Neural cell (in vitro differentiated cells): ENCODE measurements at regions not wholly inside any gene's neighbourhood (a gene's known extent, or its start where the extent isn't known, plus 50 kb on each side); places are given as distances from the start of the nearest gene placed in this dataset.

Experiments
- H2AFZ ChIP-seq: fragments of 200-600, 300-800 bp; sonication (generic), shearing (Covaris generic); 2 replicates; pipeline ENCODE4 v1.6.0; 2014; ENCODE audit warnings: low read depth, mild to moderate bottlenecking, antibody characterized with exemption, low read length, moderate library complexity
- H3F3A ChIP-seq: fragments of 200-600 bp; shearing (Covaris generic); 2 replicates; pipeline ENCODE4 v1.6.1; 2016; ENCODE audit warnings: mild to moderate bottlenecking, moderate library complexity, mixed read lengths, antibody characterized with exemption, low read length; ENCODE audit not compliant: insufficient read depth, poor library complexity, severe bottlenecking
- H3K27ac ChIP-seq: fragments of 200-600, 300-800 bp; sonication (generic), shearing (Covaris generic); 2 replicates; pipeline ENCODE4 v1.5.1; 2014; ENCODE audit warnings: mild to moderate bottlenecking, low read length, moderate library complexity
- H3K27me3 ChIP-seq: fragments of 300-800, 200-600 bp; sonication (generic), shearing (Covaris generic); 2 replicates; pipeline ENCODE4 v1.6.0; 2014; ENCODE audit warnings: mild to moderate bottlenecking, low read depth, low read length, moderate library complexity; ENCODE audit not compliant: insufficient read depth
- H3K36me3 ChIP-seq: fragments of 300-800, 200-600 bp; sonication (generic), shearing (Covaris generic); 2 replicates; pipeline ENCODE4 v1.5.1; 2014; ENCODE audit warnings: mild to moderate bottlenecking, antibody characterized with exemption, low read length, moderate library complexity; ENCODE audit not compliant: insufficient read depth
- H3K4me2 ChIP-seq: fragments of 300-800, 200-600 bp; sonication (generic), shearing (Covaris generic); 2 replicates; pipeline ENCODE4 v1.6.0; 2014; ENCODE audit warnings: mild to moderate bottlenecking, low read length
- H3K4me3 ChIP-seq: fragments of 300-800, 200-600 bp; sonication (generic), shearing (Covaris generic); 2 replicates; pipeline ENCODE4 v1.5.1; 2014; ENCODE audit warnings: mild to moderate bottlenecking, low read length, moderate library complexity
- H3K79me2 ChIP-seq: fragments of 200-600 bp; shearing (Covaris generic); replicated peaks from 2 replicates; pipeline ENCODE4 v1.6.0; 2014; ENCODE audit warnings: mild to moderate bottlenecking, low read length, moderate library complexity; ENCODE audit not compliant: insufficient read depth
- H3K9ac ChIP-seq: fragments of 300-800, 200-600 bp; sonication (generic), shearing (Covaris generic); 2 replicates; pipeline ENCODE4 v1.6.1; 2016; ENCODE audit warnings: mild to moderate bottlenecking, low read length, mixed read lengths
- H3K9me2 ChIP-seq: fragments of 200-600 bp; shearing (Covaris generic); 2 replicates; pipeline ENCODE4 v1.6.1; 2016; ENCODE audit warnings: mild to moderate bottlenecking, low read length, mixed read lengths; ENCODE audit not compliant: insufficient read depth
- H3K9me3 ChIP-seq: fragments of 200-600, 300-800 bp; sonication (generic), shearing (Covaris generic); 2 replicates; pipeline ENCODE4 v1.6.1; 2016; ENCODE audit warnings: mild to moderate bottlenecking, mixed run types, low read length, moderate library complexity, mixed read lengths
- H4K20me1 ChIP-seq: fragments of 200-600 bp; shearing (Covaris generic); 2 replicates; pipeline ENCODE4 v1.6.1; 2016; ENCODE audit warnings: mild to moderate bottlenecking, mixed run types; ENCODE audit not compliant: insufficient read depth
- CTCF ChIP-seq: fragments of 450-650 bp; IDR thresholded peaks from 2 replicates; pipeline ENCODE4 v1.5.1; 2014; ENCODE audit warnings: antibody characterized with exemption, mild to moderate bottlenecking, moderate library complexity; ENCODE audit not compliant: poor library complexity, severe bottlenecking
- EP300 ChIP-seq: fragments of 450-650 bp; conservative IDR thresholded peaks from 2 replicates; pipeline ENCODE4 v1.6.1; 2014; ENCODE audit warnings: antibody characterized with exemption, mild to moderate bottlenecking, moderate library complexity; ENCODE audit not compliant: poor library complexity, severe bottlenecking
- EZH2 ChIP-seq: fragments of 200-600, 300-800 bp; shearing (Covaris generic), sonication (generic); IDR thresholded peaks from 2 replicates; pipeline ENCODE4 v1.6.1; 2014; ENCODE audit warnings: antibody characterized with exemption, low read length, borderline replicate concordance, mild to moderate bottlenecking; ENCODE audit not compliant: insufficient read depth, poor library complexity, severe bottlenecking
- MXI1 ChIP-seq: fragments of 450-650 bp; conservative IDR thresholded peaks from 2 replicates; pipeline ENCODE4 v1.6.1; 2014; ENCODE audit warnings: antibody characterized with exemption, mild to moderate bottlenecking; ENCODE audit not compliant: poor library complexity, severe bottlenecking
- POLR2AphosphoS5 ChIP-seq: IDR thresholded peaks from 2 replicates; pipeline ENCODE4 v1.6.1; 2012
- RAD21 ChIP-seq: fragments of 450-650 bp; conservative IDR thresholded peaks from 2 replicates; pipeline ENCODE4 v1.6.1; 2014; ENCODE audit warnings: antibody characterized with exemption, mild to moderate bottlenecking, moderate library complexity
- SMC3 ChIP-seq: fragments of 450-650 bp; conservative IDR thresholded peaks from 2 replicates; pipeline ENCODE4 v1.6.1; 2014; ENCODE audit warnings: antibody characterized with exemption, mild to moderate bottlenecking, moderate library complexity; ENCODE audit not compliant: poor library complexity
- TAF1 ChIP-seq: IDR thresholded peaks from 2 replicates; pipeline ENCODE4 v1.6.1; 2012; ENCODE audit warnings: low read depth
- TF ChIP-seq, protein P1 (sequence below): IDR thresholded peaks from 2 replicates; pipeline ENCODE4 v1.6.1; 2012; ENCODE audit warnings: borderline replicate concordance

DNA sequence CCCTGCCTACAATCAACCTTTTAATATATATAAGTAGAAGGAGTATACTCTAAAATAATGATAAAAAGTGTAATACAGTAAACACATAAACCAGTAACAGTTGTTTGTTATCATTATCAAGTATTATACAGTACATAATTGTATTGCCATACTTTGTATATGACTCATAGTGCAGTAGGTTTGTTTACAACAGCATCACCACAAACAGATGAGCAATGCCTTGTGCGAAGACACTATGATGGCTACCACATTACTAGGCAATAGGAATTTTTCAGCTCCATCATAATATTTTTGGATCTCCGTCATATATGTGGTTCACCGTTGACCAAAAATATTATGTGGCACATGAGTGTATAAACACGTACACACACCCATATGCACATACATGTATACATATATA is 69.7 kb upstream of the APC start:
- H3K9ac ChIP-seq: no peak overlapping the region
- no peaks in the 10 kb centered on the region for H3K9me3 ChIP-seq
- no peak overlapping the region for H3K4me2 ChIP-seq
- no peaks in the 10 kb centered on the region for H4K20me1 ChIP-seq
- no peak overlapping the region for H2AFZ ChIP-seq
- TF ChIP-seq POLR2AphosphoS5: no peak
- no peak for TF ChIP-seq RAD21
- no peak for TF ChIP-seq TAF1
- TF ChIP-seq SMC3: no peak
- TF ChIP-seq EZH2: no peak
- no peak for TF ChIP-seq MXI1
- TF ChIP-seq, protein P1, sequence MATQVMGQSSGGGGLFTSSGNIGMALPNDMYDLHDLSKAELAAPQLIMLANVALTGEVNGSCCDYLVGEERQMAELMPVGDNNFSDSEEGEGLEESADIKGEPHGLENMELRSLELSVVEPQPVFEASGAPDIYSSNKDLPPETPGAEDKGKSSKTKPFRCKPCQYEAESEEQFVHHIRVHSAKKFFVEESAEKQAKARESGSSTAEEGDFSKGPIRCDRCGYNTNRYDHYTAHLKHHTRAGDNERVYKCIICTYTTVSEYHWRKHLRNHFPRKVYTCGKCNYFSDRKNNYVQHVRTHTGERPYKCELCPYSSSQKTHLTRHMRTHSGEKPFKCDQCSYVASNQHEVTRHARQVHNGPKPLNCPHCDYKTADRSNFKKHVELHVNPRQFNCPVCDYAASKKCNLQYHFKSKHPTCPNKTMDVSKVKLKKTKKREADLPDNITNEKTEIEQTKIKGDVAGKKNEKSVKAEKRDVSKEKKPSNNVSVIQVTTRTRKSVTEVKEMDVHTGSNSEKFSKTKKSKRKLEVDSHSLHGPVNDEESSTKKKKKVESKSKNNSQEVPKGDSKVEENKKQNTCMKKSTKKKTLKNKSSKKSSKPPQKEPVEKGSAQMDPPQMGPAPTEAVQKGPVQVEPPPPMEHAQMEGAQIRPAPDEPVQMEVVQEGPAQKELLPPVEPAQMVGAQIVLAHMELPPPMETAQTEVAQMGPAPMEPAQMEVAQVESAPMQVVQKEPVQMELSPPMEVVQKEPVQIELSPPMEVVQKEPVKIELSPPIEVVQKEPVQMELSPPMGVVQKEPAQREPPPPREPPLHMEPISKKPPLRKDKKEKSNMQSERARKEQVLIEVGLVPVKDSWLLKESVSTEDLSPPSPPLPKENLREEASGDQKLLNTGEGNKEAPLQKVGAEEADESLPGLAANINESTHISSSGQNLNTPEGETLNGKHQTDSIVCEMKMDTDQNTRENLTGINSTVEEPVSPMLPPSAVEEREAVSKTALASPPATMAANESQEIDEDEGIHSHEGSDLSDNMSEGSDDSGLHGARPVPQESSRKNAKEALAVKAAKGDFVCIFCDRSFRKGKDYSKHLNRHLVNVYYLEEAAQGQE: no peak
- TF ChIP-seq EP300: no peak
- no peak for TF ChIP-seq CTCF
- H3F3A ChIP-seq: peaks cover 2% of the 10 kb centered on the region
- no peaks in the 10 kb centered on the region for H3K79me2 ChIP-seq
- no peak overlapping the region for H3K27ac ChIP-seq
- no peaks in the 10 kb centered on the region for H3K36me3 ChIP-seq
- H3K4me3 ChIP-seq: no peak overlapping the region
- H3K27me3 ChIP-seq: no peaks in the 10 kb centered on the region
- no peaks in the 10 kb centered on the region for H3K9me2 ChIP-seq

- no peaks in the 10 kb centered on the region for H3K27me3 ChIP-seq
- no peaks in the 10 kb centered on the region for H3K9me2 ChIP-seq
- no peak overlapping the region for H3K4me2 ChIP-seq
- no peak for TF ChIP-seq EP300
- no peak for TF ChIP-seq CTCF
- no peak for TF ChIP-seq SMC3
- TF ChIP-seq RAD21: no peak
- peak overlapping the region; percentile 81 for H3K27ac ChIP-seq
- no peak overlapping the region for H3K4me3 ChIP-seq
- H3K9me3 ChIP-seq: no peaks in the 10 kb centered on the region
- H2AFZ ChIP-seq: no peak overlapping the region
- H3K9ac ChIP-seq: no peak overlapping the region
- no peaks in the 10 kb centered on the region for H3K79me2 ChIP-seq
- H3F3A ChIP-seq: peaks cover 2% of the 10 kb centered on the region
- no peaks in the 10 kb centered on the region for H3K36me3 ChIP-seq
- H4K20me1 ChIP-seq: no peaks in the 10 kb centered on the region
These were observed 68.8 kb upstream of the APC start for GRCh38 chr5:112668911-112669310.
